Mammary epithelial cell (primary cell): ENCODE measurements at regions not wholly inside any gene's neighbourhood (a gene's known extent, or its start where the extent isn't known, plus 50 kb on each side); places are given as distances from the start of the nearest gene placed in this dataset.

ENCODE experiments used
- CTCF ChIP-seq, 2 donors: IDR thresholded peaks in 1 of 2; conservative IDR thresholded peaks in 1 of 2; 2 replicates each; pipeline ENCODE4 v1.5.1; 2011 to 2012; ENCODE audit warnings: inconsistent platforms in 2 of 2, low read length in 2 of 2, mild to moderate bottlenecking in 2 of 2, control low read depth in 1 of 2, low read depth in 1 of 2; ENCODE audit not compliant: insufficient read depth in 1 of 2; ENCODE audit errors: extremely low read depth in 1 of 2
- EZH2 ChIP-seq: IDR thresholded peaks from 2 replicates; pipeline ENCODE4 v1.6.1; 2012; ENCODE audit warnings: low read length, inconsistent platforms, borderline replicate concordance

GRCh38 chr10:33556103-33556502, 221.6 kb upstream of the NRP1 start:
- TF ChIP-seq CTCF (conservative IDR thresholded peaks at IDR 0.05 in 1 of 2, IDR thresholded peaks at IDR 0.05 in 1 of 2; ENCODE audit: extremely low read depth in 1 of 2, insufficient read depth in 1 of 2, low read depth in 1 of 2, low read length in 2 of 2) (no peak), EZH2 (no peak)
